EL (cell line): ENCODE measurements at regions not wholly inside any gene's neighbourhood (a gene's known extent, or its start where the extent isn't known, plus 50 kb on each side); places are given as distances from the start of the nearest gene placed in this dataset.
"Not testable (repeated sequence)": the region's sequence is repeated elsewhere in the genome, so short reads cannot be mapped to it uniquely, and the experiment has no call there.

Experiments
- DNase-seq: peaks from one replicate; pipeline ENCODE4 v3.0.0-alpha.2; 2016

DNA sequence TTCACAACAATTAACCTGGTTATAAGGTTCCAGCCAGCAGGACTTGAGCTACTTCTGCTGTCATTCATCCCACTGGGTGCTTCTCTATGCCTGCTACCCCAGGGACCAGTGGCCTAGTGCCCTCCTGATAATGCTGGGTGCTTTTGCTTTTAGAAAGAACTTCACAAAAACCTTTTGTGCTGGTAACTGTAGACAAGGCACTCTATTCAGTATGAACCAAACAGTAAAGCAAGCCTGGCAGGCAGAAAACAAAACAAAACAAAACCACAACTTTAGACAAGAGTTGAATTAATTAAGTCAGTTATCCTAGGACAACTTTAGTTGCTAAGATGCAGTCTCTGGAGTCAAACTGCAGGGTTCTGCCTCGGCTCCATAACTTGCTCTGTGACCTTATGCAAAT is 61.9 kb upstream of the ADGRL2 start:
- no peak for DNase-seq

- DNase-seq = no peak
These were observed 67.3 kb upstream of the ADGRL2 start for GRCh38 chr1:81733480-81733879.

- peak; percentile 1 for DNase-seq
These were observed 68.7 kb upstream of the ADGRL2 start for GRCh38 chr1:81731989-81732388.

DNA sequence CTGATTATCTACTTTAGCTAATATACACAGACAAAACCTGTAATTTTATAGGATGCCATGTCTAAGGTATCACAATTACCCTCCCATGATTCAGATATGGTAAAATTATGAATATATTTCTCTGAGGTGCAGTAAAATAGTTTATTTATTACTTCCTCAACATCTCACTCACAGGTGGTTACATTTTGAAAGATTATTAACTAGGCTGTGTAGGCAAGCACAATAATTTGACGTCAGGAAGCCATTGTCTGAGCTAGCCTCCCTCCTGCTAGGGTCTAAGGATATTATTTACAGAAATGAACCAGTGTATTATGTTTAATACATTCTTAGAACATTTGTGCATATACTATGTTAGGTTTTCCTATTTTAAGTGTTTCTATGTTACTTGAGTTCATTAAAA is 69.9 kb upstream of the ADGRL2 start:
- no peak for DNase-seq

GRCh38 chr1:81730299-81730698 is 70.4 kb upstream of the ADGRL2 start:
- DNase-seq = not testable (repeated sequence)

- DNase-seq = no peak
These were observed 70.9 kb upstream of the ADGRL2 start for GRCh38 chr1:81729818-81730217.

- no peak for DNase-seq
These were observed 71.5 kb upstream of the ADGRL2 start for GRCh38 chr1:81729239-81729638.

DNA sequence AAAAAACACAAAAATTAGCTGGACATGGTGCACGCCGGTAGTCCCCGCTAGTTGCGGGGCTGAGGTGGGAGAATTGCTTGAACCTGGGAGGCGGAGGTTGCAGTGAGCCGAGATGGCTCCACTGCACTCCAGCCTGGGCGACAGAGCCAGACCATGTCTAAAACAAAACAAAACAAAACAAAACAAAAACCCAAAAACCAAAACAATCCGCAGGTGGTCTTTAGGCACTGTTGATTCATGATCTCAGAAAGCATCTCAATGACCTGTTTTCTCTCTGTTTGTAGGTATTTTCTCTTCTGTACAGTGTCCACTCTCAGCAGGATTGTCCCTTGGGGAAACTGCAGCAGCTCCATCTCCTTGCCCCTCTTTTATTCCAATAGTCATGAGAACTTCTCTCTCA is 74.9 kb upstream of the ADGRL2 start:
- no peak for DNase-seq

DNA sequence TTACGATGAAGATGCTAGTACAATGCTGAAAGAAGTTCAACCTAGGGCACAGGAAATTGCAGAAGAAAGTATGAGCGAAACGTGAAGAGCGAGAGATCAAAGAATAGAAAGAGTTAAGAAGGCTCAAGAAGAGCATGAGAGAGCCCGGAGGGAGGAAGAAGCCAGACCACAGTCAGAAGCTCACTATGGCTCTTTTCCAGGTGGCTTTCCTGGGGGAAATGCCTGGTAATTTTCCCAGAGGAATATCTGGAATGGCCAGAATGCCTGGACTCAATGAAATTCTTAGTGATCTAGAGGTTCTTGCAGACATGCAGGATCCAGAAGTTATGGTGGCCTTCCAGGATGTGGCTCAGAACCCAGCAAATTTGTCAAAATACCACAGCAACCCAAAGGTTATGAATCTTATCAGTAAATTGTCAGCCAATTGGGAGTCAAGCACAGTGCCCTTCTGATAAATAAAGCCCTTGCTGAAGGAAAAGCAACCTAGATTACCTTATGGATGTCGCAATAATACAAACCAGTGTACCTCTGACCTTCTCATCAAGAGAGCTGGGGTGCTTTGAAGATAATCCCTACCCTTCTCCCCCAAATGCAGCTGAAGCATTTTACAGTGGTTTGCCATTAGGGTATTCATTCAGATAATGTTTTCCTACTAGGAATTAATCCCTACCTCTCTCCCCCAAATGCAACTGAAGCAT is 78.0 kb upstream of the ADGRL2 start:
- DNase-seq = not testable (repeated sequence)

GRCh38 chr1:81720256-81720655 is 80.5 kb upstream of the ADGRL2 start:
- not testable (repeated sequence) for DNase-seq

GRCh38 chr1:81717230-81717629 is 83.5 kb upstream of the ADGRL2 start:
- DNase-seq = no peak

DNA sequence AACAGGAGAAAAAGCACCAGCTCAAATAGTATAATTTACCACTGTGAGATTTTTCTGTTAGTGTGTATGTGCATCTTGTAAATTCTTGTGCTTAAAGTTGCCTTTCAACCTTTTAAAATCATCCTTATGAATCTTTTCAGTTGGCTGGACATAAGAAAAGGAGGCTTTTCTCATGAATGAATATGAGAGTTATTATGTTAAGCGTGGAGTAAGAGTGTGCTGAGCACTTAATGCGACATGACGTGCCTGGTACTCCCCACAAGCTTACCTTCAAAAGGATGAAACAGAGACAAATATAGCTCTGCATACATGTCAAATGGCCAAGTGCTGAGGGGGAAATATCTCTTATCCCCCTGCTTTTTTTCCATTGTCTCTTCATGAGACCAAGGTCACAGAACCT is 85.3 kb upstream of the ADGRL2 start:
- no peak for DNase-seq

DNA sequence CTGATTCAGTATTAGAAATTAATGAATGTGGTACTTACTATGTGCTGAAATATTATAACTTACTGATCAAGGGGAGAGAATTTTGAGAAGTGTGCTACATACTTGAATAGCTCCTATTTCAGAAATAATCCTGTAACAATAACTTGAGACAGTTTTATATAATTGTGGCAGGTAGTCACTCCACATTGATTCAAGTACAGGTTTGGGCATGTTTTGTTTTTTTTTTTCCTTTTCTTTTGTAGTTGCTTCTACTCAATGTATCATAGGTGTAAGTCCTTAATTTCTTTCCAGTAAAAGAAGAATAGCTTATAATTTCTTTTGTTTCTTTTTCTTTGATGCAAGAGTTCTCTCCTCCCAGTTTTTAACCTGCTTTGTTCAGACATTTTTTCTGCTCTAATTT is 86.1 kb upstream of the ADGRL2 start:
- DNase-seq = no peak

GRCh38 chr1:81712425-81712824 is 88.3 kb upstream of the ADGRL2 start:
- no peak for DNase-seq

GRCh38 chr1:81710857-81711256 is 89.9 kb upstream of the ADGRL2 start:
- DNase-seq = no peak

GRCh38 chr1:81708250-81708649 is 92.5 kb upstream of the ADGRL2 start:
- no peak for DNase-seq

GRCh38 chr1:81706650-81707435 is 93.9 kb upstream of the ADGRL2 start:
- DNase-seq = peak; percentile 76

DNA sequence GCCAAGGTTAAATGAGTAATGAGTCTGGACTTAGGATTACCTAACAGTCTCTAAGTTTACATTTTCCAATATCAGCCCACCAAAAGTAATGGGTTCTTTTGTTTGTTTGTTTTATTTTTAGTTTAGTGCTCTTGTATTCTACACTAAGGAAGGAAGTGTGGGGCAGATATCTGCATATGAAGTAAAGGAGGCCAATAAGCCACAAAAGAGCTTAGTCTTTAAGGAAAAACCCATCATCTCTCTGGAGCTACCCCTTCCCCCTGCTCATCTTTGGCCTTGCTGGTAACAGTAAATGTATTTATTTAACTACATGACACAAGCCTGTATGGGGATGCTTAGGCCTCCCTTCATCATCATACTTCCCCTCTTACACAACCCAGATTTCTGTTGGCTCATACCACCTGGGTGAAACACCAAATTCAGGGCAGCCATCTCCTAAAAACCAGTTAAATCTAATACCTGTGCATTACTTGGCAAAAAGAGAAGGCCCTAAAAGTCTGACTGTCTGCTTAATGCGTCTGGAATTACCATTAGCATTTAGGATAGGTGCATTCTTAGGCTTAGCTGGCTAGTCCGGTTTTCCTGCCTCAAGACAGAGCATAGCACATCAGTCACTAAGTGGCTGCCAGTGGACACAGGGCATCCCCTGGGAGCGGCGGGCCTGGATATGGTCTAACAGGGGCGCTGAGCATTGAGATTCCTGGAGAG is 96.8 kb upstream of the ADGRL2 start:
- peak; percentile 57 for DNase-seq

DNA sequence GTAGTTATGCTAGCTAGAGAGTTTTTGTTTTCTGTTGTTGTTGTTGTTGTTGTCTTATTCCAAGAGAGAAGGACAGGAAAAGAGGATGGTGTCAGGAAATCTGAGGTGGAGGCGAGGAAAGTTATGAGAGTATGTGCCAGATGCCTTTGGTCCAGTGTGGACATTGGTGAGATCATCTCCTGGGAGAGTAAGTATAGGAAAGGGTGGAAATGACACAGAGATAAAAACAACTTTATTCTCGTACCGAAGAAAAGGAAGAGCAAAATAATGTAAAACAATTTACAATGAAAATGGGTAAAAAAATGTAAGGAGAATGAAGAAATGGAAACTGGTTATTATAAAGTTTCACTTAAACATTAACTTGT is 97.4 kb upstream of the ADGRL2 start:
- DNase-seq = peak; percentile 80

- DNase-seq = peak; percentile 94
These were observed 97.8 kb upstream of the ADGRL2 start for GRCh38 chr1:81702903-81703302.

DNA sequence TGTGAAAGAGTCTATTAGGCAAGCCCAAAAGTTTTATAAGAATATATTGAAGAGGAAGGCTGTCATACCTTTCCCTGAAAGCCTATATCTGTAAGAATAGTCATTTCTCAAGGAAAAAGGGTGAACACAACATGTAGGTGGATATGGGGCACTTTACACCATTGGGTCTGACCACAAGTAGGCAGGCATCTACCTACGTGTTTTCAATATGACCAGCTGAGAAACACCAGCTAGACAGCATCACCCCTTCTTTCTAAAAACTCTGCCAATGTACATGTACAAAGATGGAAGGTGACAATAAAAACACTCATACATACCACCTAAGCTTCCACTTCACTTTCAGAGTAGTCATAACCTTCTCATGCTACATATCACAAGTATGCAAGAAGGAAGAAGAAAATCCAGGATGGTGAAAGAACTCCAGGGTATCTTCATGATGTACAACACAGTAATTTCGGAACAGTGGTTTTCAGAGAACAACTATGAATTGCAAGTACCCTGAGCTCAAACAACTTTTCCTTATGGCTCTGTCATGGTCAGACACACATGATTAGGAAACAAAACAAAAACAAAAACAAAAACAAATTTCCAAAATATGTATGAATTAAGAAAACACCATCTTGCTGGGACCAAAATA is 98.5 kb upstream of the ADGRL2 start:
- DNase-seq = peak; percentile 13

DNA sequence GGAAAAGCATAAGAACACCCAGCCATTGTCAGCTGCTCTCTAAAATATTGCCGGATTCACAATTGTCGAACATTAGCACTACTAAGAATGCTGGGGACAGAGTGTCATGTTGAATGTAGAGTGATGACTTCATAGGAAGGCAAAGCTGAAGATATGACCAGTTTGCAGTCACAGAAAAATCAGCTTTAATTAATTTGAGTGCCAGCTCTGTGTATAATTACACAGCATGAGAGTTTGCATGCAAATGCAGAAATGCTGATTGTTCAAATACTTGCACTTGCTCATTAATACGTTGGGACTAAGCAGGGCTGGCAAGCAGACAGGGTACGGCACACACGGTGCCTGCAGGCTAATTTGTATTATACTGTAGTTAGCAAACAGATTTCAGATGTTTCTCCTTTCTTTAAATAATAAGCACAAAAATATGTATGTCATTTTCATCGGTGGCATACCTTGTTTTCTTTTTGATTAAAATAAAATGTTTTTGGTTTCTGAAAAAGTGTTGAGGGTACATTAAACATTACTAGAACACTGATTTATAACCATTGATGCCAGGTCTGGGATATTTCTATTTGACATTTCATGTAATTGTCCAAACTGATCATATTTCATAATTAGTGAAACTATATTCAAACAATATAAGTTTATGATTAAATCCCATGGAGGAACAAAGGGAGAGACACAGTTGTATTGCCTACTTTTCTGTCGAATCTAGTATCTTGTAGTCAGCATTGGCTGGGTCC is 99.8 kb upstream of the ADGRL2 start:
- DNase-seq = no peak

DNA sequence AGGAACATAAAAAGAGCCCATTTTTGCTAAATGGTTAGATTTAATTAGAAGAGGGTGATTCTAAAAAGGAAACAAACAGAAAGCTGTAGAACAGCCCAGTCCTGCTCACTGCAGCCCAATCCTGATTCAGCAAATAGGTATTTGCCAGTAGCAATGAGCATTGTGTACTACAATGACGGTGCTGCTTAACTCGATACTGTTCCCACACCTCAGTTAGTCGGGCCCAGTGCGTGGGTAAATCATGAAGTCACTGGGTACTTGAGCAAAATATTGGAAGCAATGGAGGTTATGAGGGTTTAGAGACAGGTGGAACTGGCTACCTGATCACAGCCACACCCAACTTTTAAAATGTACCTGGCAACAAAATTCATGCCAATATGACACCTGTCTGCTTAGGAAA is 101.5 kb upstream of the ADGRL2 start:
- DNase-seq = peak; percentile 80
